K562 (cell line): ENCODE measurements at regions not wholly inside any gene's neighbourhood (a gene's known extent, or its start where the extent isn't known, plus 50 kb on each side); places are given as distances from the start of the nearest gene placed in this dataset.

Experiments
- EGR1 ChIP-seq: fragments of 450-650 bp; conservative IDR thresholded peaks from 2 replicates; pipeline ENCODE4 v1.6.1; 2017; ENCODE audit warnings: mild to moderate bottlenecking
- ETV5 ChIP-seq: sonication (generic); formaldehyde crosslinking; IDR thresholded peaks from 2 replicates; pipeline ENCODE4 v1.4.0; 2020; ENCODE audit warnings: low read depth, mild to moderate bottlenecking, missing genetic modification reagents
- GTF2E2 ChIP-seq: fragments of 200-800 bp; sonication (Bioruptor generic); IDR thresholded peaks from 2 replicates; pipeline ENCODE4 v1.6.1; 2016; ENCODE audit warnings: missing genetic modification characterization, missing compliant biosample characterization
- GTF2F1 ChIP-seq: IDR thresholded peaks from 2 replicates; pipeline ENCODE4 v1.6.1; 2011; ENCODE audit warnings: low read depth, low read length, improper control_type of control experiment
- HNRNPL ChIP-seq: fragments of 200-400 bp; formaldehyde crosslinking; IDR thresholded peaks from 2 replicates; pipeline ENCODE4 v1.6.1; 2017; ENCODE audit warnings: low read depth, mild to moderate bottlenecking, low read length
- MCM7 ChIP-seq, 2 experiments: fragments of 450-650 bp; IDR thresholded peaks; 2 replicates each; pipeline ENCODE4 v1.6.1; 2016 to 2018
- MECOM ChIP-seq: fragments of 250-450 bp; sonication (Bioruptor Pico); IDR thresholded peaks from 2 replicates; pipeline ENCODE4 v1.8.0; 2022; ENCODE audit warnings: inconsistent platforms
- MNT ChIP-seq, 2 experiments: fragments of 450-650 bp; conservative IDR thresholded peaks; 2 replicates each; pipeline ENCODE4 v1.6.1; 2017; ENCODE audit warnings: mild to moderate bottlenecking in 2 of 2, moderate library complexity in 2 of 2
- MYC ChIP-seq, 2 experiments: fragments of 250-450 bp in 1 of 2; sonication (Bioruptor Pico) in 1 of 2; IDR thresholded peaks; 2 replicates each; pipeline versions ENCODE4 v1.5.1 to v1.6.1; 2012 to 2021; ENCODE audit warnings: low read depth in 2 of 2, borderline replicate concordance in 1 of 2, improper control_type of control experiment in 1 of 2, low read length in 1 of 2, mild to moderate bottlenecking in 1 of 2, moderate library complexity in 1 of 2
- RAD21 ChIP-seq, 2 experiments: fragments of 250-450 bp in 1 of 2; fragments of 450-650 bp in 1 of 2; sonication (Bioruptor Pico) in 1 of 2; formaldehyde crosslinking in 1 of 2; IDR thresholded peaks in 1 of 2; conservative IDR thresholded peaks in 1 of 2; 2 replicates each; pipeline versions ENCODE4 v1.4.0 to v1.8.0; 2020 to 2022; ENCODE audit warnings: mild to moderate bottlenecking in 2 of 2, moderate library complexity in 1 of 2
- RBM34 ChIP-seq: fragments of 200-400 bp; formaldehyde crosslinking; IDR thresholded peaks from 2 replicates; pipeline ENCODE4 v1.6.1; 2018; ENCODE audit warnings: low read length, borderline replicate concordance; ENCODE audit not compliant: insufficient read depth
- RERE ChIP-seq: sonication (generic); formaldehyde crosslinking; IDR thresholded peaks from 2 replicates; pipeline ENCODE4 v1.8.0; 2023; ENCODE audit warnings: missing genetic modification reagents, mild to moderate bottlenecking, borderline replicate concordance
- SMAD2 ChIP-seq: fragments of 150-350 bp; IDR thresholded peaks from 2 replicates; pipeline ENCODE4 v1.6.1; 2014; ENCODE audit warnings: low read depth, mild to moderate bottlenecking, low read length
- TRIM24 ChIP-seq, 2 experiments: fragments of 450-650 bp; IDR thresholded peaks; 2 replicates each; pipeline ENCODE4 v1.6.1; 2016
- U2AF2 ChIP-seq: fragments of 200-400 bp; formaldehyde crosslinking; optimal IDR thresholded peaks from 2 replicates; pipeline ENCODE3; 2017; ENCODE audit warnings: low read depth, mild to moderate bottlenecking, low read length
- ZKSCAN1 ChIP-seq: fragments of 150-350 bp; IDR thresholded peaks from 2 replicates; pipeline ENCODE4 v1.6.1; 2016; ENCODE audit warnings: low read depth, low read length
- ZNF121 ChIP-seq: sonication (generic); formaldehyde crosslinking; conservative IDR thresholded peaks from 2 replicates; pipeline ENCODE4 v1.8.0; 2022; ENCODE audit warnings: missing genetic modification reagents
- ZNF280A ChIP-seq: fragments of 450-650 bp; IDR thresholded peaks from 2 replicates; pipeline ENCODE4 v1.6.1; 2018; ENCODE audit warnings: mild to moderate bottlenecking, low read depth; ENCODE audit not compliant: partially characterized antibody
- ZNF41 ChIP-seq: fragments of 250-450 bp; sonication (Bioruptor Pico); conservative IDR thresholded peaks from 2 replicates; pipeline ENCODE4 v1.4.0; 2020; ENCODE audit warnings: mild to moderate bottlenecking
- ZNF507 ChIP-seq: conservative IDR thresholded peaks from 2 replicates; pipeline ENCODE4 v1.6.1; 2017; ENCODE audit warnings: missing genetic modification characterization, missing compliant biosample characterization

GRCh38 chr10:78255796-78256638 is 222.4 kb downstream of the RPS24 start (continued):
- TF ChIP-seq RBM34 (no peak), ZNF280A (no peak), RAD21 (CRISPR knock-in tag; conservative IDR thresholded peaks at IDR 0.05 in 1 of 2, IDR thresholded peaks at IDR 0.05 in 1 of 2) (no peak), TRIM24 (IDR thresholded peaks at IDR 0.05) (peak; percentile 89 to 95), ZNF121 (CRISPR knock-in tag) (no peak), ZNF507 (tag) (no peak), MNT (conservative IDR thresholded peaks at IDR 0.05) (peak in 1 of 2 experiments; percentile 61; a peak in 1 of 4 replicates), ZNF41 (no peak), GTF2E2 (tag) (no peak), HNRNPL (no peak), GTF2F1 (no peak), MYC (IDR thresholded peaks at IDR 0.05; ENCODE audit: low read depth, low read length) (peak; percentile 76; the same call in 1 of the 2 replicates), MYC (CRISPR knock-in tag; IDR thresholded peaks at IDR 0.05; ENCODE audit: borderline replicate concordance, low read depth) (no peak), EGR1 (no peak), ZKSCAN1 (no peak; the same call in 1 of the 2 replicates), SMAD2 (no peak), ETV5 (no peak), RERE (CRISPR knock-in tag) (no peak), MCM7 (IDR thresholded peaks at IDR 0.05) (no peak), MECOM (CRISPR knock-in tag) (peak; percentile 49; the same call in 1 of the 2 replicates), U2AF2 (no peak)
